ENCODE measurements at regions not wholly inside any gene's neighbourhood (a gene's known extent, or its start where the extent isn't known, plus 50 kb on each side); places are given as distances from the start of the nearest gene placed in this dataset.

- no peak for TF ChIP-seq POLR2AphosphoS5 (IDR thresholded peaks at IDR 0.05; ENCODE audit: low read depth, low read length)
- no peak for TF ChIP-seq TCF7L2 (IDR thresholded peaks at IDR 0.05; ENCODE audit: borderline replicate concordance, extremely low read depth, insufficient read depth, insufficient read length)
- no peak for TF ChIP-seq POLR2A (IDR thresholded peaks at IDR 0.05; ENCODE audit: borderline replicate concordance, extremely low read depth, insufficient read depth, insufficient read length)
- no peak for TF ChIP-seq CTCF (IDR thresholded peaks at IDR 0.05 in 2 of 3, conservative IDR thresholded peaks at IDR 0.05 in 1 of 3; ENCODE audit: borderline replicate concordance in 1 of 3, insufficient read depth in 1 of 3, low read depth in 2 of 3, low read length in 2 of 3)
- TF ChIP-seq SIN3A (IDR thresholded peaks at IDR 0.05; ENCODE audit: low read depth), result no peak
- TF ChIP-seq SP1 (IDR thresholded peaks at IDR 0.05; ENCODE audit: low read depth), result no peak
- no peak for TF ChIP-seq JUND (IDR thresholded peaks at IDR 0.05)
- TF ChIP-seq ZBTB33 (IDR thresholded peaks at IDR 0.05; ENCODE audit: extremely low read depth, insufficient replicate concordance, low read length), result no peak
Observed at GRCh38 chr7:437329-438251, 82.1 kb downstream of the PDGFA start.
